ENCODE measurements at regions not wholly inside any gene's neighbourhood (a gene's known extent, or its start where the extent isn't known, plus 50 kb on each side); places are given as distances from the start of the nearest gene placed in this dataset.

DNA sequence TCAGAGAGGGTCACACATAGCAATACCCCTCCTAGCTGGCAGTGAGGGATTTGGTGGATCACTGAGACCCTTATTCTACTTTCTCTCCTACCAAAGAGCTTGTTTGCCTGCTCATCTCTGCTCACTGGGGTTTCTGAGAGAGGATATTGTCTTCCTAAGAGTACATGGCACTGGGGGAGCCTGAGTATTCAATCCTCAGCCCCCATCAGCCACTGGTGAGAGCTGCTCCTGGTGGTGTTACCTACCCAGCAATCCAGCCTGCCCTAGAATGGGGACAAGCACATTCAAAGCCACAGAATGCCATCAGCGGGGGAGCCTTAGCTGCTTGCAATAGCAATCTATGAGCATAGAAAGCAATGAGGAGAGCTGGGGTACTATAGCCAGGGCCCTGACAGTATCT, 281.1 kb downstream of the WDR11 start:
- no peaks in the 10 kb centered on the region for H3K79me2 ChIP-seq (ENCODE audit: control insufficient read depth, insufficient read depth, low read length)
- no peak overlapping the region for H2AFZ ChIP-seq (ENCODE audit: insufficient read depth, low read depth, low read length, poor library complexity, severe bottlenecking)
- no peaks in the 10 kb centered on the region for H4K20me1 ChIP-seq (ENCODE audit: control insufficient read depth, insufficient read depth, low read length, poor library complexity, severe bottlenecking)
- H3K4me1 Mint-ChIP-seq, result no peaks in the 10 kb centered on the region
- H3K27me3 ChIP-seq (replicated peaks in 1 of 4; ENCODE audit: control extremely low read depth in 1 of 4, control insufficient read depth in 3 of 4, insufficient read depth in 4 of 4, low read length in 3 of 4), result no peaks in the 10 kb centered on the region
- H3K9ac ChIP-seq (ENCODE audit: low read length), result no peak overlapping the region
- no peak overlapping the region for H3K4me2 ChIP-seq (replicated peaks; ENCODE audit: low read depth, low read length, poor library complexity, severe bottlenecking)
- H3K4me3 Mint-ChIP-seq, result no peak overlapping the region
- intact Hi-C loops (cut with micrococcal nuclease), result no loop called here
- H3K27ac ChIP-seq (ENCODE audit: low read length in 2 of 2), result no peak overlapping the region
- H3K9me3 ChIP-seq (ENCODE audit: control extremely low read depth in 1 of 3, control insufficient read depth in 2 of 3, insufficient read depth in 1 of 3, low read length in 2 of 3), result peaks cover 0 to 9% (median 0%) of the 10 kb centered on the region in 3 donors
- ATAC-seq (ENCODE audit: low read depth), result no peak
- peaks cover 4% of the 10 kb centered on the region for H3K27me3 Mint-ChIP-seq
- H3K9me3 Mint-ChIP-seq (ENCODE audit: insufficient read depth), result peaks cover 3% of the 10 kb centered on the region
- TF ChIP-seq CTCF (IDR thresholded peaks at IDR 0.05) (no peak), EZH2 (IDR thresholded peaks at IDR 0.05; ENCODE audit: borderline replicate concordance, insufficient read depth, low read depth, low read length, poor library complexity, severe bottlenecking) (no peak)
- H3K4me1 ChIP-seq (ENCODE audit: control insufficient read depth in 2 of 2, insufficient read depth in 2 of 2, low read length in 2 of 2), result no peaks in the 10 kb centered on the region
- ChIA-PET CTCF (no interaction called here), POLR2A (no interaction called here)
- no peaks in the 10 kb centered on the region for H3K36me3 ChIP-seq (replicated peaks in 1 of 2; ENCODE audit: control extremely low read depth in 1 of 2, control insufficient read depth in 1 of 2, extremely low read depth in 1 of 2, insufficient read depth in 2 of 2, low read length in 1 of 2)
- no peak overlapping the region for H3K4me3 ChIP-seq (ENCODE audit: control extremely low read depth in 1 of 5, extremely low read depth in 1 of 5, insufficient read depth in 1 of 5, low read depth in 2 of 5, low read length in 4 of 5)
- WGBS (ENCODE audit: insufficient coverage), result 89% methylated on average over 1 of the region's 1 CpG
- DNase-seq, result no peak
- no peak overlapping the region for H3K27ac Mint-ChIP-seq

GRCh38 chr10:121133901-121134300, 282.7 kb downstream of the WDR11 start:
- H3K4me3 ChIP-seq (ENCODE audit: control extremely low read depth in 1 of 5, extremely low read depth in 1 of 5, insufficient read depth in 1 of 5, low read depth in 2 of 5, low read length in 4 of 5), result no peak overlapping the region
- TF ChIP-seq CTCF (IDR thresholded peaks at IDR 0.05), result no peak
- no peak for TF ChIP-seq EZH2 (IDR thresholded peaks at IDR 0.05; ENCODE audit: borderline replicate concordance, insufficient read depth, low read depth, low read length, poor library complexity, severe bottlenecking)
- no peaks in the 10 kb centered on the region for H3K36me3 ChIP-seq (replicated peaks in 1 of 2; ENCODE audit: control extremely low read depth in 1 of 2, control insufficient read depth in 1 of 2, extremely low read depth in 1 of 2, insufficient read depth in 2 of 2, low read length in 1 of 2)
- H3K27ac Mint-ChIP-seq, result no peak overlapping the region
- peaks cover 3% of the 10 kb centered on the region for H3K9me3 Mint-ChIP-seq (ENCODE audit: insufficient read depth)
- DNase-seq (no peak), ATAC-seq (ENCODE audit: low read depth) (no peak)
- no peak overlapping the region for H2AFZ ChIP-seq (ENCODE audit: insufficient read depth, low read depth, low read length, poor library complexity, severe bottlenecking)
- H3K4me1 Mint-ChIP-seq, result no peaks in the 10 kb centered on the region
- WGBS (ENCODE audit: insufficient coverage), result 97% methylated on average over 6 of the region's 7 CpGs
- H3K9ac ChIP-seq (ENCODE audit: low read length), result no peak overlapping the region
- ChIA-PET POLR2A (no interaction called here), CTCF (no interaction called here)
- H4K20me1 ChIP-seq (ENCODE audit: control insufficient read depth, insufficient read depth, low read length, poor library complexity, severe bottlenecking), result no peaks in the 10 kb centered on the region
- no peak overlapping the region for H3K27ac ChIP-seq (ENCODE audit: low read length in 2 of 2)
- H3K4me3 Mint-ChIP-seq, result no peak overlapping the region
- H3K4me1 ChIP-seq (ENCODE audit: control insufficient read depth in 2 of 2, insufficient read depth in 2 of 2, low read length in 2 of 2), result no peaks in the 10 kb centered on the region
- H3K27me3 ChIP-seq (replicated peaks in 1 of 4; ENCODE audit: control extremely low read depth in 1 of 4, control insufficient read depth in 3 of 4, insufficient read depth in 4 of 4, low read length in 3 of 4), result no peaks in the 10 kb centered on the region
- no peaks in the 10 kb centered on the region for H3K79me2 ChIP-seq (ENCODE audit: control insufficient read depth, insufficient read depth, low read length)
- peaks cover 4% of the 10 kb centered on the region for H3K27me3 Mint-ChIP-seq
- no peak overlapping the region for H3K4me2 ChIP-seq (replicated peaks; ENCODE audit: low read depth, low read length, poor library complexity, severe bottlenecking)
- intact Hi-C loops (cut with micrococcal nuclease), result no loop called here
- peaks cover 0 to 9% (median 0%) of the 10 kb centered on the region in 3 donors for H3K9me3 ChIP-seq (ENCODE audit: control extremely low read depth in 1 of 3, control insufficient read depth in 2 of 3, insufficient read depth in 1 of 3, low read length in 2 of 3)

All from B cell (primary cell).